IMR-90 (cell line): ENCODE measurements at regions not wholly inside any gene's neighbourhood (a gene's known extent, or its start where the extent isn't known, plus 50 kb on each side); places are given as distances from the start of the nearest gene placed in this dataset.
A peak's percentile ranks its signal among the peaks of the same experiment; 100 is the strongest.

Source experiments
- ATAC-seq: fragments of 200-7000 bp; cut with Tn5 transposase; 2 replicates; pipeline ENCODE4 v1.9.1; 2020; ENCODE audit warnings: low read depth, mild to moderate bottlenecking, moderate library complexity
- BruUV-seq: library from RNA; stranded (reverse); fragments of 400-500 nt; replicated peaks from 2 replicates; lab custom pipeline; 2021; lab: Mats Ljungman, UMichigan
- CTCF ChIA-PET: fragments of 300-600 bp; formaldehyde crosslinking; extraction: SDS; loops from one replicate; lab custom pipeline; 2021; ENCODE audit warnings: antibody characterized with exemption; lab: Yijun Ruan, JAX
- POLR2A ChIA-PET: fragments of 300-600 bp; sonication (Branson Sonifier 250); formaldehyde crosslinking; loops from one replicate; lab custom pipeline; 2022; ENCODE audit warnings: antibody characterized with exemption; ENCODE audit not compliant: unreplicated experiment; lab: Charles Lee
- DNase-seq: peaks from one replicate; pipeline ENCODE4 v3.0.0; 2013
- H2AFZ ChIP-seq: replicated peaks from 2 replicates; pipeline ENCODE3; 2013; ENCODE audit warnings: low read length, mild to moderate bottlenecking; ENCODE audit not compliant: poor library complexity
- H2AK5ac ChIP-seq: 2 replicates; pipeline ENCODE4 v1.6.1; 2013; ENCODE audit warnings: low read depth, low read length, inconsistent platforms
- H2AK9ac ChIP-seq: replicated peaks from 2 replicates; pipeline ENCODE3; 2013; ENCODE audit warnings: mild to moderate bottlenecking, low read depth, low read length, moderate library complexity; ENCODE audit not compliant: poor library complexity
- H2BK120ac ChIP-seq: 2 replicates; pipeline ENCODE4 v1.6.1; 2013; ENCODE audit warnings: low read depth, low read length, inconsistent platforms
- H2BK15ac ChIP-seq: 3 replicates; pipeline ENCODE4 v1.6.1; 2013; ENCODE audit warnings: low read depth, low read length, inconsistent platforms
- H2BK20ac ChIP-seq: 2 replicates; pipeline ENCODE4 v1.6.1; 2013; ENCODE audit warnings: low read depth, mild to moderate bottlenecking, inconsistent platforms, low read length, moderate library complexity
- H2BK5ac ChIP-seq: 2 replicates; pipeline ENCODE4 v1.6.1; 2013; ENCODE audit warnings: mild to moderate bottlenecking, low read depth, low read length, inconsistent platforms; ENCODE audit not compliant: poor library complexity, severe bottlenecking
- H3K14ac ChIP-seq: replicated peaks from 2 replicates; pipeline ENCODE4 v1.6.1; 2013; ENCODE audit warnings: low read depth, low read length, inconsistent platforms
- H3K18ac ChIP-seq: 2 replicates; pipeline ENCODE4 v1.6.1; 2013; ENCODE audit warnings: low read depth, low read length, control low read depth
- H3K23ac ChIP-seq: 2 replicates; pipeline ENCODE4 v1.6.1; 2013; ENCODE audit warnings: low read depth, low read length, inconsistent platforms
- H3K27ac ChIP-seq: 2 replicates; pipeline ENCODE4 v1.5.1; 2013; ENCODE audit warnings: mild to moderate bottlenecking, control low read depth, low read length; ENCODE audit not compliant: insufficient read depth
- H3K27me3 ChIP-seq: 2 replicates; pipeline ENCODE4 v1.6.1; 2013; ENCODE audit warnings: low read length; ENCODE audit not compliant: control insufficient read depth, insufficient read depth
- H3K36me3 ChIP-seq: 2 replicates; pipeline ENCODE4 v1.6.1; 2013; ENCODE audit warnings: low read length, mixed read lengths; ENCODE audit not compliant: control insufficient read depth, insufficient read depth
- H3K4ac ChIP-seq: 2 replicates; pipeline ENCODE4 v1.6.1; 2013; ENCODE audit warnings: low read depth, low read length, inconsistent platforms
- H3K4me1 ChIP-seq: 2 replicates; pipeline ENCODE4 v1.6.1; 2013; ENCODE audit warnings: low read length, mixed read lengths; ENCODE audit not compliant: control insufficient read depth, insufficient read depth
- H3K4me2 ChIP-seq: 2 replicates; pipeline ENCODE4 v1.6.1; 2013; ENCODE audit warnings: low read depth, mild to moderate bottlenecking, control low read depth, low read length, moderate library complexity
- H3K4me3 ChIP-seq: 2 replicates; pipeline ENCODE4 v1.5.1; 2013; ENCODE audit warnings: low read depth, mild to moderate bottlenecking, control low read depth, low read length, moderate library complexity; ENCODE audit not compliant: insufficient read depth
- H3K56ac ChIP-seq: 2 replicates; pipeline ENCODE4 v1.6.1; 2013; ENCODE audit warnings: low read length, inconsistent platforms; ENCODE audit not compliant: insufficient read depth; ENCODE audit errors: extremely low read depth
- H3K79me1 ChIP-seq, 2 experiments: 2 replicates each; pipeline ENCODE4 v1.6.1; 2013; ENCODE audit warnings: low read length in 2 of 2, inconsistent platforms in 1 of 2, low read depth in 1 of 2
- H3K9ac ChIP-seq: 2 replicates; pipeline ENCODE4 v1.6.1; 2013; ENCODE audit warnings: low read depth, low read length, control low read depth
- H3K9me1 ChIP-seq: 2 replicates; pipeline ENCODE4 v1.6.1; 2013; ENCODE audit warnings: low read length, inconsistent platforms; ENCODE audit not compliant: insufficient read depth
- H3K9me3 ChIP-seq: 2 replicates; pipeline ENCODE4 v1.6.1; 2013; ENCODE audit warnings: low read length; ENCODE audit not compliant: control insufficient read depth, insufficient read depth
- H4K20me1 ChIP-seq: 2 replicates; pipeline ENCODE4 v1.6.1; 2013; ENCODE audit warnings: low read length, inconsistent platforms; ENCODE audit not compliant: insufficient read depth
- H4K5ac ChIP-seq: 2 replicates; pipeline ENCODE4 v1.6.1; 2013; ENCODE audit warnings: mild to moderate bottlenecking, low read depth, low read length, control low read depth
- H4K8ac ChIP-seq, 2 experiments: 2 replicates each; pipeline ENCODE4 v1.6.1; 2013; ENCODE audit warnings: low read depth in 2 of 2, low read length in 2 of 2, control low read depth in 1 of 2, inconsistent platforms in 1 of 2
- H4K91ac ChIP-seq: 2 replicates; pipeline ENCODE4 v1.6.1; 2013; ENCODE audit warnings: low read depth, low read length, inconsistent platforms; ENCODE audit not compliant: insufficient read depth
- CHD1 ChIP-seq: IDR thresholded peaks from 2 replicates; pipeline ENCODE4 v1.6.1; 2012; ENCODE audit warnings: low read depth, low read length, improper control_type of control experiment
- CTCF ChIP-seq: conservative IDR thresholded peaks from 2 replicates; pipeline ENCODE4 v1.5.1; 2012; ENCODE audit warnings: mild to moderate bottlenecking, low read depth, low read length, improper control_type of control experiment
- ELK1 ChIP-seq: fragments of 150-350 bp; IDR thresholded peaks from 2 replicates; pipeline ENCODE4 v1.6.1; 2016; ENCODE audit warnings: low read depth, mild to moderate bottlenecking, low read length, moderate library complexity, borderline replicate concordance
- FOS ChIP-seq: fragments of 150-350 bp; IDR thresholded peaks from 2 replicates; pipeline ENCODE4 v1.6.1; 2016; ENCODE audit warnings: low read depth, low read length
- MAFK ChIP-seq: IDR thresholded peaks from 2 replicates; pipeline ENCODE4 v1.6.1; 2012; ENCODE audit warnings: low read depth, low read length, improper control_type of control experiment
- MAZ ChIP-seq: IDR thresholded peaks from 2 replicates; pipeline ENCODE4 v1.6.1; 2012; ENCODE audit warnings: low read depth, mild to moderate bottlenecking, low read length, improper control_type of control experiment, moderate library complexity, borderline replicate concordance
- NFE2L2 ChIP-seq: fragments of 150-350 bp; IDR thresholded peaks from 2 replicates; pipeline ENCODE4 v1.6.1; 2016; ENCODE audit warnings: low read depth, mild to moderate bottlenecking, low read length
- POLR2A ChIP-seq: IDR thresholded peaks from 2 replicates; pipeline ENCODE4 v1.6.1; 2012; ENCODE audit warnings: mild to moderate bottlenecking, low read depth, low read length
- RAD21 ChIP-seq: IDR thresholded peaks from 2 replicates; pipeline ENCODE4 v1.6.1; 2012; ENCODE audit warnings: low read length, improper control_type of control experiment
- RCOR1 ChIP-seq: IDR thresholded peaks from 2 replicates; pipeline ENCODE4 v1.6.1; 2012; ENCODE audit warnings: mild to moderate bottlenecking, low read length, improper control_type of control experiment; ENCODE audit not compliant: insufficient replicate concordance
- RFX5 ChIP-seq: IDR thresholded peaks from 2 replicates; pipeline ENCODE4 v1.8.0; 2012; ENCODE audit warnings: low read depth, mild to moderate bottlenecking, low read length, moderate library complexity
- USF2 ChIP-seq: fragments of 150-350 bp; IDR thresholded peaks from 2 replicates; pipeline ENCODE4 v1.6.1; 2017; ENCODE audit warnings: mild to moderate bottlenecking, antibody characterized with exemption, low read length, low read depth
- WGBS, 2 experiments: methylation state at CpG; one replicate each; pipeline versions ENCODE4 v1.1.5 to v1.1.7; 2013; ENCODE audit warnings: missing lambda C conversion rate in 2 of 2; ENCODE audit not compliant: insufficient read length in 1 of 2; ENCODE audit errors: extremely low coverage in 2 of 2; 5-methylcytosine and 5-hydroxymethylcytosine counted together
- dilution Hi-C: fragments of 300-500 bp; cut with HindIII; formaldehyde crosslinking; loops from one replicate; pipeline ENCODE4 v1.14.3; 2018; ENCODE audit warnings: low sequenced_read_pairs; ENCODE audit not compliant: unreplicated experiment
- in situ Hi-C: fragments of 300-500 bp; cut with MboI; formaldehyde crosslinking; loops from 3 replicates; pipeline ENCODE4 v1.14.3; 2019; ENCODE audit warnings: low sequenced_read_pairs, inconsistent platforms, mixed read lengths
- intact Hi-C: fragments of 100-400 bp; cut with micrococcal nuclease; formaldehyde crosslinking; loops from 2 replicates; pipeline ENCODE4 v1.10.0; 2022

- DNase-seq (peak; percentile 38), ATAC-seq (no peak)
- intact Hi-C loops = no loop called here
- no peak overlapping the region for H2AK9ac ChIP-seq
- H3K36me3 ChIP-seq = no peaks in the 10 kb centered on the region
- no peak overlapping the region for H3K27ac ChIP-seq
- peaks cover 2% of the 10 kb centered on the region; the same call in 1 of the 2 replicates for H3K4me1 ChIP-seq
- H4K20me1 ChIP-seq = no peaks in the 10 kb centered on the region
- no CpG with 5 or more reads among the region's 2 CpGs for WGBS, 2 experiments
- H3K4me2 ChIP-seq = no peak overlapping the region
- H3K27me3 ChIP-seq = no peaks in the 10 kb centered on the region
- BruUV-seq = no TSS peak
- no peak overlapping the region for H3K56ac ChIP-seq
- peak overlapping the region; percentile 82; the same call in 1 of the 2 replicates for H3K18ac ChIP-seq
- no peak overlapping the region for H4K8ac ChIP-seq
- peaks cover 3% of the 10 kb centered on the region; the same call in 1 of the 2 replicates for H3K9me3 ChIP-seq
- TF ChIP-seq RFX5 (no peak), RAD21 (no peak), CTCF (no peak), ELK1 (no peak), MAFK (no peak), USF2 (no peak), MAZ (no peak), POLR2A (no peak), CHD1 (no peak), NFE2L2 (no peak), RCOR1 (no peak), FOS (no peak)
- H4K5ac ChIP-seq = no peak overlapping the region; the same call in 1 of the 2 replicates
- dilution Hi-C loops = no loop called here
- H2BK20ac ChIP-seq = no peak overlapping the region
- H2BK5ac ChIP-seq = peak overlapping the region; percentile 24
- no peak overlapping the region for H2AK5ac ChIP-seq
- H2AFZ ChIP-seq = no peak overlapping the region
- POLR2A ChIA-PET = no interaction called here
- no peak overlapping the region for H2BK120ac ChIP-seq
- CTCF ChIA-PET = no interaction called here
- H3K9me1 ChIP-seq = no peaks in the 10 kb centered on the region
- H3K4me3 ChIP-seq = no peak overlapping the region
- H3K23ac ChIP-seq = no peak overlapping the region
- no peak overlapping the region for H3K9ac ChIP-seq
- H3K79me1 ChIP-seq = no peaks in the 10 kb centered on the region
- no peak overlapping the region for H2BK15ac ChIP-seq
- no peak overlapping the region for H3K4ac ChIP-seq
- H3K14ac ChIP-seq = no peak overlapping the region
- H4K91ac ChIP-seq = no peak overlapping the region
- in situ Hi-C loops = no loop called here
Measured at GRCh38 chr4:141541851-141542250, 94.5 kb upstream of the IL15 start.
